ENCODE measurements at regions not wholly inside any gene's neighbourhood (a gene's known extent, or its start where the extent isn't known, plus 50 kb on each side); places are given as distances from the start of the nearest gene placed in this dataset.

- TF ChIP-seq CTCF (IDR thresholded peaks at IDR 0.05) (no peak), POLR2AphosphoS5 (IDR thresholded peaks at IDR 0.05; ENCODE audit: low read depth, low read length) (no peak), SIN3A (IDR thresholded peaks at IDR 0.05; ENCODE audit: borderline replicate concordance, insufficient read depth, low read depth, low read length) (no peak)
Observed at GRCh38 chr21:31573217-31573616, 86.3 kb upstream of the SOD1 start.
